GM19467 (cell line): ENCODE measurements at regions not wholly inside any gene's neighbourhood (a gene's known extent, or its start where the extent isn't known, plus 50 kb on each side); places are given as distances from the start of the nearest gene placed in this dataset.

Experiments used
- ATAC-seq: cut with Tn5 transposase; IDR thresholded peaks from one replicate; pipeline ENCODE4 v1.9.1; 2021; ENCODE audit warnings: mild to moderate bottlenecking, moderate library complexity; ENCODE audit not compliant: unreplicated experiment

DNA sequence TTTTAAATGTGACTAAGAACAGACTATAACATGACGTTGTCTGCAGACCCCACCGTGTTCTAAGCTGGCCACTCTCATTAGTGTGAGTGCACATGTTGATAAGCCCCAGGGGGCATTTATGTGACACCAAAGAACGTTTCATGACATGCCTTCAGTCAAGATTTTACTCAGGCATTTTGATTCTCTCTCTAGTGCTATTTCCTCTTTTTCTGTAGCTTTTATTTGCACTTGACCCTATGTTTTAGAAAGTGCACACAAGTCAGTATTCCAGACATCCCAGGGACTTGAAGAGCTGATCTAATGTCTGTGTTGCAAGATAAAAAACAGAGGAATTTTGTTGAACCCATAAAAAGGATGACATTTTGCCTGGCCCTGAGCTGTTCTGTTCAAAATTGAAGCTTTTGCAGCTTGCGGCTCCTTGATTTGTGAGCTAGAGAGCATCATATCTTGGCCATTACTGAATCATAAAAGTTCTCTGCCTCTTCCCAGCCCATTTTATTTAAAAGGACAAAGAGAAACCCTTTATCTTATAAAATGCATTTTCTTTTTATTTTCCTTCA, 80.9 kb upstream of the TYRP1 start:
- no peak for ATAC-seq

DNA sequence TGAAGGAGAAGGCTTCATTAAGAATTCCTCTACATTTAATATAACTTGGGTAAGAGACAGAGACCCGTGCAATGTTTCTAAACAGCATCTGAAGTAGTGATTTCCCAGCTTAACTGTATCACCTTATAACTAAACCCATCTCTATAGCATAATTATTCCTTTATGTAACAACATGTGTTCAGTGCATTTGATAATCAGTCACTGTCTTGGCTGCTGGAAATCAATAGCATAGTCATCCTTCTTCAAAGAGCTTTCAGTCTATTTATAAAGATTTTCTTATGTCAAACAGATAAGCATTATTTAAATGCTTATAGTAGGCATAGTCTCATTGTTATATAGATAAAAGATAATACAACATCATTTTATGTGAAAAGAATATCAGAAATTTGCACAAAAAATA, 80.1 kb upstream of the TYRP1 start:
- no peak for ATAC-seq

DNA sequence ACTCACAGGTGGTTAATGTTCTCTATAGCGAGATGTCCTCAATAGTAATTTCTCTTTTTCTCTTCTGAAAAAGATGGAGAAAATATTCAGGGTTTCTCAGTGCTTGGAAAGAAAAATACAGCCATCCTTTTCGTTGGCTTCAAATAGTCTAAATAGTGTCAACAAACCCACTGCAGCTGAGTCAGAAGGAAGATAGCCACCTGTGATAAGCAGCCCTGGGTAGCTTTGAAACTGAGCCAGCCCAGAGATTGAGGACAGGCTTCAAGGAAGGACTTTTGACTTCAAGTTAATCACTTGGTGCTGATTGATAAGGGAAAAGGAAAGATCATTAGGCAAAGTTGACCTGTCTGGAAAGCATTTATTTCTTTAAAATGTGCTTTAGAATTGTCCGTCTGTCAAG, 78.7 kb upstream of the TYRP1 start:
- ATAC-seq: no peak

DNA sequence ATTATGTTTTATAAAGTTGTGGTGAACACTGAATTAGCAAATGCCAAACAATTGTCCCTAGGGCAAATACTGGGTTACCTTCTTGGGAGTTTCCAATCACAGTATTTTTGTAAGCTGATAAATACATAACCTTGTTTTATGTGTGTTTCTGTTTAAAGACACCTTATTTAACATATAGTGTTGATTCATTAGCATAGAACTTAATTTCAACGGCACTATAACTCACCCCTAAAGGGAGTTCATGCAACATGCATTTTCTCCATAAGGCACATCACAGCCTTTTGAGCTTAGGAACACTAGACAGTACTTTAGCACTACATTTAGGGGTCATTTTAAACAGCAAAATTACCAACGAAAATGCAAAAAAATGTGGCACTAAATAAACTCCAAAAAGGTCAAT, 74.2 kb upstream of the TYRP1 start:
- no peak for ATAC-seq

DNA sequence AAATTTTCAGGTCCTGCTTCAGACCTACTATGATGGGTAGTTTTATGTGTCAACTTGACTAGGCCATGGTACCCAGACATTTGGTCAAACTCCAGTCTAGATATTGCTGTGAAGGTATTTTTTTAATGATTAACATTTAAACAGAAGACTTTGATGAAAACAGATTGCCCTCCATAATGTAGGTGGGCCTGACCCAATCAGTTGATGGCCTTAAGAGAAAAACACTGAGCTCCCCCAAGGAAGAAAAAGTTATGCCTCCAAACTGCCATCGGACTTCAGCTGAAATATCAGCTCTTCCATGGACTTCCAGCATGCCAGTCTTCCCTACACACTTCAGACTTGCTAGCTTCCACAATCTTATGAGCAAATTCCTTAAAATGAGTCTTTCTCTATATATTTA, 67.3 kb upstream of the TYRP1 start:
- ATAC-seq: no peak

DNA sequence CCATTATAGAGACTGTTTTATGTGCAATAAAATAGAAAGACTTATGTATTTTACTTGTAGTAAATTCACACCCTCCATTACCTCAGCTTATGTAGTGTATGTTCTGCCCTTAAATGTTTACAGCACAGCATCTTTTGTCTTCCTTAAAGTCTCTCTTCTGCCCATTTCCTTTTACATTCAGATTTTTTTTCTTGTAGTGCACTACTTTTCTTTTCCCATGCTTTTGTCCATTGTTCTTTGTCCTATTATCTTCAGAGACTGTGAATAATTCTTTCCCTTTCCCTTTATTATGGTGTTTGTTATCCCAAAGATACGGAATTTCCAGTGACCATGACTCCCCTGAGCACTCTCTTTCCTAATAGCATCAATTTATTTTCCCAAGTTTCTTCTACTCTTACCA, 66.1 kb upstream of the TYRP1 start:
- ATAC-seq: no peak

DNA sequence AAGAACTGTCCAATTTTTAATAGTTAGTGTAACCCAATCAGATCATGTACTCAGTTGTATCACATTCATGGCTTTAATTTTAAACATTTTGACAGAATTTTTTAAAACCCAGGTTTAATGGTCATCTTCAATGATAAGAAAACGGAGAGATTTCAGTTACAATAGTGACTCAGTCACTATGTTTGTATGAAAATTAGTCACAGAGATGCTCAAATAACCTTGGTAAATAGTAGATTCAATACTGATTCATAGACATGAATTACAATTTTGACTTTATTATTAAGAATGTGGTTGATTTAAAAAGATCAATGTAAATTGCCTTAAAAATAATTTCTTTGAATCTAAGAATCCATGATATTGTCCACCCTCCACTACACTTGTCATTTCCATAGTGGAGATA, 64.6 kb upstream of the TYRP1 start:
- ATAC-seq: no peak

DNA sequence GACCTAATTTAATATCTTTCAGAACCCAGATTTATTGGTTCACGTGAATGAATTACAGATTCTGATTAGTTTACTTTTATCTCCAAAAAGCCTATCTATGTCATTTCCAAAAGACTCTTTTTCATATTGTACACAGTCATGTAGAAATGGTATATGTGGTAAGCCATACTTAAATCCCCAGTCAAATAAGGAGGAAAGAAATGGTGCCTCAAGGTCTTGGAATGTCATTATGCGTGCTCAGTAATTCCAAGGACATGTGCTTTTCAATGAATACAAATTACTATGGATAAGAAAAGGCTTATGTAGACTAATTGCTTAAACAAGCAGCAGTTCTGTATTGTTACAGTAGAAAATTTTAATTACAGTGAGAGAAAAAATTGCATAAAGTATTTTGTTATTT, 64.1 kb upstream of the TYRP1 start:
- no peak for ATAC-seq

DNA sequence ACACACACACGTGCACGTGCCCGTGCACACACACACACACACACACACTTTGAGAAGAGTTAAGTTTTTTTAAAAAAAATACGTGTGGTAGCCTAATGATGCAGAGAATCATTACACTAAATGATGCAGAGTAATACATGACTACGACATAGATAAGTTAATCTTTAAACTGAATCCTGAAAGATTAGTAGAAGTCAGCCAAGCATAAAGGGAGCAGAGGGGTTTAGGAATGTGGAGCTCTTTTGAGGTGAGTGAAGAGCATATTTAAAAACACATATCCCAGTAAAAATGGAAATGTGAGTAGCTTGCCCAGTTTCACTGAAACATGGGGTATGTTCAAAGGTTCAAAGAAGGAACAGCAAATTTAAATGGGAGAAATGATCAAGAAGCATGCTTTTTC, 61.3 kb upstream of the TYRP1 start:
- ATAC-seq: no peak

DNA sequence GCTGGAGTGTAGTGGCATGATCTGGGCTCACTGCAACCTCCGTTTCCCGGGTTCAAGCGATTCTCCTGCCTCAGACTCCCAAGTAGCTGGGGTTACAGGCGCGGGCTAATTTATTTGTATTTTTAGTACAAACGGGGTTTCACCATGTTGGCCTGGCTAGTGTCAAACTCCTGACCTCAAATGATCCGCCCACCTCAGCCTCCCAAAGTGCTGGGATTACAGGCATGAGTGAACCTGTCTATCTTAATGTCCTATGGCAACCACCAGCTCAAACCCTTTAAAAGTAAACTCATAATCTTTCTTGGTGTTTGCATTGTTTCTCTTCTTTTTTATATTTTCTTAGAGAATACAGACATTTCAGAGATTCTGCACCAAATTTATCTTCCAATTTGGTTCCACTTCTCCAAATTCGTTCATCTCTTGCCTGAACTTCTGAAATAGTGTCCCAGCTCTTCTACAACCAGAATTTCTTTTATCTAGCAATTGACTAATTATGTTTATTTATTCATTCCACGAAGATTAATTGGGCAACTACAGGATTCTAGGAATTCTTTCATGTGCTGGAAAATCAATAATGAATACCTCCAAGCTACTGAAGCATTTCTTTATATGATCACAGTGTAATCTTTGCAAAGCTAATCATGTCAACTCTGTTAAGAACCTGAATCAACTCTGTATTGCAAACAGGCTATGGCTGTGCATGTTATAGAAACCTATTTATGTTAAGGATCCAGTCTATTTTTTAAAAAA, 60.0 kb upstream of the TYRP1 start:
- no peak for ATAC-seq

DNA sequence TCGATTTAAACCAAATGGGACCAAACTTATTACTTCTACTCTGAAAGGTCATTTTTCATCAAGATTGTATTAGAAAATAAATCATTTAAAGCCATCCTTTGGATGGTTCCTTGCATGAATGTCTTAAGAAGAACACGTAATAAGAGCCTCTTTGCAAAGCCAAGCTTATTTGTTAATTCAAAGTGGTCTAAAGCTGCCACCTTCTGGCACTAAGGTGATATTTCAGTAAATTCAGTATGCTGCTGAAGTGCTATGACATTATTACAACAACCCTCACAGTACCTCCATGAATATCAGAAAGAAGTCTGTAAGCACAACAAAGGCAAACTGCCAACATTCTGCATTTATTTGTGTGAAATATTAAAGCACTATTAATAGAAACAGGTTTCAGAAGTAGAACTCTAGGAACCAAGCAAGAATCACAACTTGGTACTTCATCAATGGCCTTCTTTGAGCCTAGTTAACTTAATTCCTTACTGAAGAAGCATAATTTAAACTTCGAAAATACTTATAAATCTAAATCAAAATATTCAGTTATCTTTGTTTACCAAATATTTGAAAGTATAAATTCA, 53.1 kb upstream of the TYRP1 start:
- ATAC-seq: no peak

DNA sequence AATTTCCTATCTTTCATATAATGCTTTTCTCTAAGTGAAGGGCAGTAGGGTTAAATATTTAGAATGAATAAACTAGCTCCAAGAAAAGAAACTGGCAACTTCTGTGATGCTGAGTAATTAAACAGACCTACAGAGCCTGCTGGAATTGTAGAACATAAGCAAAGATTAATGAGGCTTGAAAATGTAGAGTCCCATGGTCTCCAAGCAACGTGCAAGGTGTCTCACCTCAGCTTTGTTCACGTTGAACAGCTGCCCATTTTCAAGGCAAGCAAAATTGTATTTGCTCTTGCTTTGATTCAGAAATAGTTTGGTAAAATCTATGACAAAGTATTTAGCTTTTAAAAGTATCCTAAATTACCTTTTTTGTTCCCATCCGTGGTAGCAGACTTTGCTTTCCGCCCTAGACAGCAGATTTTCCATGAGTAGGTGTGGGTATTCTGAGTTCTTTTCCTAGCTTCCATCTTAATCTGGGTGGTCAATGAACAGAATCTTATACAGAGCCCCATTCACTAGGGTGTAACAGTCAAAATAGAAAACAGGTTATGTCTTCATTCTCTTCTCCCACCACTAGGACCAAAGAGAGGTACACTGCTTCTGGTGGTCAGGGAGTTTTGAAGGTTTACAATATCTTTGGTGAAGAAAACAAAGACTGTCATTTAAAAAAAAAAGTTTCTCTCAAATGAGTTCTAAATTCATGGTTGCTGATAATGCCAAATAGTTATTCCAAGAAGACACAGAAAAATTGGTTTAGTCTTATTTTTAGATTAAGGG, 52.1 kb upstream of the TYRP1 start:
- no peak for ATAC-seq
